ENCODE measurements at regions not wholly inside any gene's neighbourhood (a gene's known extent, or its start where the extent isn't known, plus 50 kb on each side); places are given as distances from the start of the nearest gene placed in this dataset.
A peak's percentile ranks its signal among the peaks of the same experiment; 100 is the strongest.

GRCh38 chr17:13970531-13970930, 98.8 kb upstream of the COX10 start:
- TF ChIP-seq, protein P1, sequence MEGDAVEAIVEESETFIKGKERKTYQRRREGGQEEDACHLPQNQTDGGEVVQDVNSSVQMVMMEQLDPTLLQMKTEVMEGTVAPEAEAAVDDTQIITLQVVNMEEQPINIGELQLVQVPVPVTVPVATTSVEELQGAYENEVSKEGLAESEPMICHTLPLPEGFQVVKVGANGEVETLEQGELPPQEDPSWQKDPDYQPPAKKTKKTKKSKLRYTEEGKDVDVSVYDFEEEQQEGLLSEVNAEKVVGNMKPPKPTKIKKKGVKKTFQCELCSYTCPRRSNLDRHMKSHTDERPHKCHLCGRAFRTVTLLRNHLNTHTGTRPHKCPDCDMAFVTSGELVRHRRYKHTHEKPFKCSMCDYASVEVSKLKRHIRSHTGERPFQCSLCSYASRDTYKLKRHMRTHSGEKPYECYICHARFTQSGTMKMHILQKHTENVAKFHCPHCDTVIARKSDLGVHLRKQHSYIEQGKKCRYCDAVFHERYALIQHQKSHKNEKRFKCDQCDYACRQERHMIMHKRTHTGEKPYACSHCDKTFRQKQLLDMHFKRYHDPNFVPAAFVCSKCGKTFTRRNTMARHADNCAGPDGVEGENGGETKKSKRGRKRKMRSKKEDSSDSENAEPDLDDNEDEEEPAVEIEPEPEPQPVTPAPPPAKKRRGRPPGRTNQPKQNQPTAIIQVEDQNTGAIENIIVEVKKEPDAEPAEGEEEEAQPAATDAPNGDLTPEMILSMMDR (conservative IDR thresholded peaks at IDR 0.05; ENCODE audit: low read depth, low read length) = no peak
- no peak for DNase-seq (ENCODE audit: low read depth)
- no peak overlapping the region for H3K4me3 ChIP-seq (ENCODE audit: low read depth, low read length)

DNA sequence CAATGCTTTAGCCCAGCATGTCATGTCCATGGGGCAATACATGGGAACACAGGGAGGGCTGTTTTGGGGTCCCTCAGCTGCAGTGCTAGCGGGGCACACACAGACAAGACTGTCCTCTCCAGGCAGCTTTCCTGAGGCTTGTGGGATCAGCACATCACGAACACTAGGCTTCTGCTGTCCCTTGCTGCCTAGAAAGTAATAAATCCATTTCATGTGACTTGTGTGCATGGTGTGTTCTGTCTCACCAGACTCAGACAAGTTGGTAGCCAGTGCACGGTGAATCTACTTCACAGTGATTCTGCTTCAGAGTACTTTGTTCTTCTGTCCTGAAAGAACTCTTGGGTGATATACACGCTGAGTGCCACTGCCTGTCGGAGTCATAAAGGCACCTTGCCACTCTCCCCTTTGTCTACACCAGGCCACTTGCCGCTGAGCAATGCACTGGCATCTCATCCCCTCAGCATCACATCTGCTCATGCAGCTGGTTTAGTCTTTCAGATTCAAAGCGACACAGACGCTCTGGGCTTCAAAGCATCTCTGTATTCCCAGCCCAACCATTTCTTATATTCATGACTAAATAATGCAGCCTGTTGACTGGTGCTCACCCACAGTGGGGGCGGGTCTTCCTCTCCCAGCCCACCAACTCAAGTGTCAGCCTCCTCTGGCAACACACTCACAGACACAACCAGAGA, 95.2 kb upstream of the COX10 start:
- DNase-seq (ENCODE audit: low read depth) = no peak
- TF ChIP-seq, protein P1 (conservative IDR thresholded peaks at IDR 0.05; ENCODE audit: low read depth, low read length) = no peak
- no peak overlapping the region for H3K4me3 ChIP-seq (ENCODE audit: low read depth, low read length)

DNA sequence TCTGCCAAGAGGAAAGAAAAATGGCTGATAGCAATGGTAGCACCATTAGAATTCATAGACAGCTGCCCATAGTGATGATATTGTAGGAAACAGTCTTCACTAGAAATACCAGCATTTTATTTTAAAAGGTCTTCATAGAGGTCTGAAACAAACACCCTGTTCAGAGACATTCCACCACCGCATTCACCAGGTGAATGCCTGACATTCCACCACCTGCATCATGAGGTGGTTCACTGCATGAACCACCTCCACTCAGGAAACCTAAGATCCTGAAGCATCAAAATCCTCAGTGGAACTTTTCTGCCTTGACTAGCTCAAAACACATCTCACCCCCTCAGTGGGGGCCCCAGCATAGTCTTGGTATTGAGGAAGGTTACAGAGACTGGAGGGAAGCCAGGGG, 91.5 kb upstream of the COX10 start:
- no peak overlapping the region for H3K4me3 ChIP-seq (ENCODE audit: low read depth, low read length)
- DNase-seq (ENCODE audit: low read depth) = no peak
- TF ChIP-seq, protein P1 (conservative IDR thresholded peaks at IDR 0.05; ENCODE audit: low read depth, low read length) = no peak

DNA sequence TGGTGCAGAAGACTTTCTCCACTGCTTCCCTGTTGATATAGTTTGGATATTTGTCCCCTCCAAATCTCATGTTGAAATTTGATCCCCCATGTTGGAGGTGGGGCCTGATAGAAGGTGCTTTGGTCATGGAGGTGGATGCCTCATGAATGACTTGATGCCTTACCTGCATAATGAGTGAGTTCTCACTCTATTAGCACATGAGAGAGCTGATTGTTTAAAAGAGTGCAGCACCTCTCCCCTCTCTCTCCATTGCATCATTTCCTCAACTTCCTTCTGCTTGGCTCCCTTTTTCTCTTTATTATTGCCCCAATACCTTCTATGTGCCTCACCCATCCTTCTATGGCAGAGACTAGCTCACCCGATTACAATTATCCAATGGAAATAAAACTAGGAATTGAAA, 90.8 kb upstream of the COX10 start:
- no peak for DNase-seq (ENCODE audit: low read depth)
- H3K4me3 ChIP-seq (ENCODE audit: low read depth, low read length) = no peak overlapping the region
- TF ChIP-seq, protein P1 (conservative IDR thresholded peaks at IDR 0.05; ENCODE audit: low read depth, low read length) = no peak

GRCh38 chr17:13981881-13982280, 87.4 kb upstream of the COX10 start:
- DNase-seq (ENCODE audit: low read depth) = peak; percentile 51
- no peak overlapping the region for H3K4me3 ChIP-seq (ENCODE audit: low read depth, low read length)
- TF ChIP-seq, protein P1 (conservative IDR thresholded peaks at IDR 0.05; ENCODE audit: low read depth, low read length) = no peak

GRCh38 chr17:13984956-13985355, 84.3 kb upstream of the COX10 start:
- TF ChIP-seq, protein P1 (conservative IDR thresholded peaks at IDR 0.05; ENCODE audit: low read depth, low read length) = no peak
- no peak overlapping the region for H3K4me3 ChIP-seq (ENCODE audit: low read depth, low read length)
- DNase-seq (ENCODE audit: low read depth) = no peak

GRCh38 chr17:13986855-13987254, 82.4 kb upstream of the COX10 start:
- H3K4me3 ChIP-seq (ENCODE audit: low read depth, low read length) = no peak overlapping the region
- TF ChIP-seq, protein P1 (conservative IDR thresholded peaks at IDR 0.05; ENCODE audit: low read depth, low read length) = no peak
- DNase-seq (ENCODE audit: low read depth) = no peak

All from choroid plexus epithelial cell (primary cell).